Calu3 (cell line): ENCODE measurements at regions not wholly inside any gene's neighbourhood (a gene's known extent, or its start where the extent isn't known, plus 50 kb on each side); places are given as distances from the start of the nearest gene placed in this dataset.

Experiments
- BruUV-seq: library from RNA; stranded (reverse); fragments of 400-500 nt; replicated peaks from 2 replicates; lab custom pipeline; 2021; lab: Mats Ljungman, UMichigan
- CTCF ChIA-PET: fragments of 300-600 bp; sonication (Branson Sonifier 250); formaldehyde crosslinking; loops from one replicate; lab custom pipeline; 2022; ENCODE audit warnings: antibody characterized with exemption; lab: Charles Lee
- DNase-seq: peaks from one replicate; pipeline ENCODE4 v3.0.0; 2022
- H3K27ac Mint-ChIP-seq: one replicate; pipeline ENCODE4 v1.8.0; 2022; ENCODE audit warnings: mixed read lengths; ENCODE audit not compliant: unreplicated experiment
- H3K27me3 Mint-ChIP-seq: one replicate; pipeline ENCODE4 v1.8.0; 2022; ENCODE audit warnings: mixed read lengths; ENCODE audit not compliant: unreplicated experiment
- H3K36me3 Mint-ChIP-seq: one replicate; pipeline ENCODE4 v1.8.0; 2022; ENCODE audit warnings: mild to moderate bottlenecking, moderate library complexity, mixed read lengths; ENCODE audit not compliant: insufficient read depth, unreplicated experiment
- H3K4me1 Mint-ChIP-seq: one replicate; pipeline ENCODE4 v1.8.0; 2022; ENCODE audit warnings: mild to moderate bottlenecking, low read depth, mixed read lengths; ENCODE audit not compliant: unreplicated experiment
- H3K4me3 Mint-ChIP-seq: one replicate; pipeline ENCODE4 v1.8.0; 2022; ENCODE audit warnings: mild to moderate bottlenecking, low read depth, moderate library complexity, mixed read lengths; ENCODE audit not compliant: unreplicated experiment
- H3K9me3 Mint-ChIP-seq: one replicate; pipeline ENCODE4 v1.8.0; 2022; ENCODE audit warnings: low read depth, mixed read lengths; ENCODE audit not compliant: unreplicated experiment
- CTCF ChIP-seq: fragments of 200-600 bp; IDR thresholded peaks from one replicate; pipeline ENCODE4 v1.8.0; 2022; ENCODE audit warnings: antibody characterized with exemption; ENCODE audit not compliant: unreplicated experiment
- intact Hi-C: fragments of 100-400 bp; cut with micrococcal nuclease; formaldehyde crosslinking; loops from one replicate; pipeline ENCODE4 v1.10.0; 2022; ENCODE audit not compliant: unreplicated experiment

- Mint-ChIP-seq H3K36me3 (no peaks in the 10 kb centered on the region), H3K4me1 (no peaks in the 10 kb centered on the region), H3K4me3 (no peak overlapping the region), H3K27ac (no peak overlapping the region), H3K27me3 (no peaks in the 10 kb centered on the region), H3K9me3 (no peaks in the 10 kb centered on the region)
- TF ChIP-seq CTCF: no peak
- no peak for DNase-seq
- BruUV-seq: no TSS peak
- intact Hi-C loops: no loop called here
- CTCF ChIA-PET: no interaction called here
These were observed 913.8 kb upstream of the CHORDC1 start for GRCh38 chr11:91136631-91137030.

- H3K27me3 Mint-ChIP-seq: no peaks in the 10 kb centered on the region
- intact Hi-C loops: no loop called here
- CTCF ChIA-PET: interaction anchor here (0.6 kb wide), 1 partner anchor 40 kb away, joined by 3 read pairs; no protein-coding TSS in a partner anchor
- no peaks in the 10 kb centered on the region for H3K4me1 Mint-ChIP-seq
- no peak overlapping the region for H3K27ac Mint-ChIP-seq
- BruUV-seq: no TSS peak
- no peak overlapping the region for H3K4me3 Mint-ChIP-seq
- no peak for TF ChIP-seq CTCF
- DNase-seq: no peak
- H3K9me3 Mint-ChIP-seq: no peaks in the 10 kb centered on the region
- no peaks in the 10 kb centered on the region for H3K36me3 Mint-ChIP-seq
These were observed 910.5 kb upstream of the CHORDC1 start for GRCh38 chr11:91133361-91133760.

- intact Hi-C loops: no loop called here
- no peaks in the 10 kb centered on the region for H3K36me3 Mint-ChIP-seq
- H3K27ac Mint-ChIP-seq: no peak overlapping the region
- H3K9me3 Mint-ChIP-seq: no peaks in the 10 kb centered on the region
- no TSS peak for BruUV-seq
- CTCF ChIA-PET: no interaction called here
- DNase-seq: no peak
- H3K4me1 Mint-ChIP-seq: no peaks in the 10 kb centered on the region
- no peak for TF ChIP-seq CTCF
- no peaks in the 10 kb centered on the region for H3K27me3 Mint-ChIP-seq
- H3K4me3 Mint-ChIP-seq: no peak overlapping the region
These were observed 906.7 kb upstream of the CHORDC1 start for GRCh38 chr11:91129596-91129995.

- intact Hi-C loops: no loop called here
- Mint-ChIP-seq H3K36me3 (no peaks in the 10 kb centered on the region), H3K9me3 (no peaks in the 10 kb centered on the region), H3K4me1 (no peaks in the 10 kb centered on the region), H3K27ac (no peak overlapping the region), H3K27me3 (no peaks in the 10 kb centered on the region), H3K4me3 (no peak overlapping the region)
- CTCF ChIA-PET: no interaction called here
- no peak for DNase-seq
- TF ChIP-seq CTCF: no peak
- BruUV-seq: no TSS peak
These were observed 901.5 kb upstream of the CHORDC1 start for GRCh38 chr11:91124363-91124762.
